Iris pigment epithelial cell (primary cell): ENCODE measurements at regions not wholly inside any gene's neighbourhood (a gene's known extent, or its start where the extent isn't known, plus 50 kb on each side); places are given as distances from the start of the nearest gene placed in this dataset.

ENCODE experiments used
- DNase-seq: peaks from one replicate; pipeline ENCODE4 v3.0.0-alpha.2; 2011; ENCODE audit warnings: low read depth

GRCh38 chr1:36675931-36676562 is 193.3 kb upstream of the CSF3R start:
- no peak for DNase-seq

GRCh38 chr1:36675106-36675505 is 192.4 kb upstream of the CSF3R start:
- DNase-seq, result no peak

GRCh38 chr1:36673202-36673601 is 190.5 kb upstream of the CSF3R start:
- no peak for DNase-seq

- DNase-seq, result no peak
These were observed 186.5 kb upstream of the CSF3R start for GRCh38 chr1:36669262-36669661.

- DNase-seq, result no peak
These were observed 185.1 kb upstream of the CSF3R start for GRCh38 chr1:36667836-36668235.

- no peak for DNase-seq
These were observed 184.5 kb upstream of the CSF3R start for GRCh38 chr1:36667256-36667655.

GRCh38 chr1:36665478-36666080 is 182.9 kb upstream of the CSF3R start:
- DNase-seq, result no peak

- DNase-seq, result no peak
These were observed 182.0 kb upstream of the CSF3R start for GRCh38 chr1:36664571-36665287.

GRCh38 chr1:36663772-36664430 is 181.2 kb upstream of the CSF3R start:
- no peak for DNase-seq

- no peak for DNase-seq
These were observed 176.1 kb upstream of the CSF3R start for GRCh38 chr1:36658838-36659237.

GRCh38 chr1:36657826-36658225 is 175.1 kb upstream of the CSF3R start:
- DNase-seq, result no peak

GRCh38 chr1:36656838-36657237 is 174.1 kb upstream of the CSF3R start:
- no peak for DNase-seq

- DNase-seq, result no peak
These were observed 173.6 kb upstream of the CSF3R start for GRCh38 chr1:36656271-36656670.

- DNase-seq, result no peak
These were observed 171.9 kb upstream of the CSF3R start for GRCh38 chr1:36654586-36654985.

GRCh38 chr1:36653850-36654249 is 171.1 kb upstream of the CSF3R start:
- DNase-seq, result no peak

- no peak for DNase-seq
These were observed 169.9 kb upstream of the CSF3R start for GRCh38 chr1:36652586-36652985.

- no peak for DNase-seq
These were observed 169.3 kb upstream of the CSF3R start for GRCh38 chr1:36652011-36652410.

GRCh38 chr1:36651176-36651910 is 168.6 kb upstream of the CSF3R start:
- no peak for DNase-seq

GRCh38 chr1:36650200-36651065 is 167.7 kb upstream of the CSF3R start:
- peak; percentile 51 for DNase-seq

GRCh38 chr1:36645867-36646266 is 163.2 kb upstream of the CSF3R start:
- no peak for DNase-seq

- no peak for DNase-seq
These were observed 161.8 kb upstream of the CSF3R start for GRCh38 chr1:36644556-36644955.
